Liver (tissue), 3 donors: ENCODE measurements at regions not wholly inside any gene's neighbourhood (a gene's known extent, or its start where the extent isn't known, plus 50 kb on each side); places are given as distances from the start of the nearest gene placed in this dataset.

Source experiments
- CTCF ChIP-seq: fragments of 150-350 bp; IDR thresholded peaks from 2 replicates; pipeline ENCODE4 v1.5.1; 2017; ENCODE audit warnings: improper control_type of control experiment, low read depth, low read length; ENCODE audit not compliant: missing input control
- EGR1 ChIP-seq, 2 donors: IDR thresholded peaks; 2 replicates each; pipeline ENCODE4 v1.6.1; 2016 to 2018; ENCODE audit warnings: antibody characterized with exemption in 2 of 2, low read depth in 2 of 2
- FOXA1 ChIP-seq: IDR thresholded peaks from 2 replicates; pipeline ENCODE4 v1.6.1; 2016; ENCODE audit warnings: antibody characterized with exemption
- REST ChIP-seq: IDR thresholded peaks from 2 replicates; pipeline ENCODE4 v1.6.1; 2016; ENCODE audit warnings: antibody characterized with exemption, mild to moderate bottlenecking
- RXRA ChIP-seq, 2 donors: IDR thresholded peaks; 2 replicates each; pipeline ENCODE4 v1.6.1; 2017 to 2018; ENCODE audit warnings: antibody characterized with exemption in 2 of 2, mild to moderate bottlenecking in 1 of 2
- TAF1 ChIP-seq: conservative IDR thresholded peaks from 2 replicates; pipeline ENCODE4 v1.6.1; 2016; ENCODE audit warnings: antibody characterized with exemption, mild to moderate bottlenecking
- YY1 ChIP-seq: IDR thresholded peaks from 2 replicates; pipeline ENCODE4 v1.6.1; 2016; ENCODE audit warnings: antibody characterized with exemption, mild to moderate bottlenecking
- donor health status: healthy.
- donor health status: healthy.

DNA sequence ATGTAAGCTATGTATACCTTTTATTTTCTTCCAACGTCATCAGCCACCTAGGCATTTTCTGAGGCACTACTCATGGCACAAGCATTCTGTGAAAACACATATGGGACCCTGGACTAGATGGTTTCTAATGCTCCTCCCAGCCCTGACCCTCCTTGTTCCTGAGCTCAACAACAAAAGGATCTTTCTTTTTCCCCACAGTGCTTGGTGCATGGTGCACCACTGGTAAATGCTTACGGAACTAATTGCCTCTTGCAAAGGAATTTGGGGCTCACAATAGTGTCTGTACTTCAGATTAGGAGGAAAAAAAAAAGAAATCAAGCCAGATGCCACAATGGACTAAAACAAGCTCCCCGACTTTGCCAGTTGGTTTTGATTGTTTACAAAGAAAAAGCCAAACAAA is 390.5 kb downstream of the PLPP3 start:
- TF ChIP-seq EGR1 (IDR thresholded peaks at IDR 0.05; ENCODE audit: low read depth in 2 of 2): no peak
- TF ChIP-seq TAF1: no peak
- TF ChIP-seq CTCF: no peak
- TF ChIP-seq FOXA1: no peak
- TF ChIP-seq YY1: no peak
- no peak for TF ChIP-seq REST
- TF ChIP-seq RXRA (IDR thresholded peaks at IDR 0.05): no peak
